Karpas-422 (cell line): ENCODE measurements at regions not wholly inside any gene's neighbourhood (a gene's known extent, or its start where the extent isn't known, plus 50 kb on each side); places are given as distances from the start of the nearest gene placed in this dataset.
"Not testable (repeated sequence)": the region's sequence is repeated elsewhere in the genome, so short reads cannot be mapped to it uniquely, and the experiment has no call there.

Source experiments
- DNase-seq: peaks from one replicate; pipeline ENCODE4 v3.0.0-alpha.2; 2015
- H2AFZ ChIP-seq: fragments of 200-600 bp; sonication (generic); 2 replicates; pipeline ENCODE4 v1.6.1; 2014; ENCODE audit warnings: antibody characterized with exemption, low read length, mixed read lengths
- H3K27ac ChIP-seq: fragments of 200-600 bp; sonication (generic); 2 replicates; pipeline ENCODE4 v1.5.1; 2014; ENCODE audit warnings: mild to moderate bottlenecking, low read length, moderate library complexity
- H3K27me3 ChIP-seq: fragments of 200-600 bp; sonication (generic); 2 replicates; pipeline ENCODE4 v1.6.1; 2014; ENCODE audit warnings: low read length, mixed read lengths
- H3K36me3 ChIP-seq: fragments of 200-600 bp; sonication (generic); 2 replicates; pipeline ENCODE4 v1.6.1; 2014; ENCODE audit warnings: low read length, mixed read lengths; ENCODE audit not compliant: insufficient read depth
- H3K4me1 ChIP-seq: fragments of 200-600 bp; sonication (generic); 2 replicates; pipeline ENCODE4 v1.6.1; 2014; ENCODE audit warnings: mild to moderate bottlenecking, low read length, mixed read lengths
- H3K4me2 ChIP-seq: fragments of 200-600 bp; sonication (generic); 2 replicates; pipeline ENCODE4 v1.6.1; 2014; ENCODE audit warnings: low read length, low read depth, mild to moderate bottlenecking; ENCODE audit not compliant: poor library complexity, severe bottlenecking
- H3K4me3 ChIP-seq: fragments of 200-600 bp; sonication (generic); 2 replicates; pipeline ENCODE4 v1.5.1; 2014; ENCODE audit warnings: mild to moderate bottlenecking, antibody characterized with exemption, low read length, mixed read lengths
- H3K79me2 ChIP-seq: fragments of 200-600 bp; sonication (generic); 2 replicates; pipeline ENCODE4 v1.6.1; 2014; ENCODE audit warnings: mild to moderate bottlenecking, low read length, mixed read lengths
- H3K9ac ChIP-seq: fragments of 200-600 bp; sonication (generic); 2 replicates; pipeline ENCODE4 v1.6.0; 2014; ENCODE audit warnings: low read length
- H3K9me2 ChIP-seq: fragments of 200-600 bp; sonication (generic), shearing (Covaris generic); replicated peaks from 2 replicates; pipeline ENCODE4 v1.6.0; 2014; ENCODE audit warnings: mild to moderate bottlenecking, low read length, moderate library complexity; ENCODE audit not compliant: insufficient read depth
- H3K9me3 ChIP-seq: fragments of 300-700, 200-600 bp; sonication (generic); 2 replicates; pipeline ENCODE4 v1.6.1; 2014; ENCODE audit warnings: low read length, mixed read lengths
- H4K20me1 ChIP-seq: fragments of 200-600 bp; sonication (generic); 2 replicates; pipeline ENCODE4 v1.6.1; 2014; ENCODE audit warnings: mild to moderate bottlenecking, antibody characterized with exemption, low read length, low read depth; ENCODE audit not compliant: insufficient read depth

- H3K27ac ChIP-seq, H3K36me3 ChIP-seq, H3K9ac ChIP-seq, H3K4me3 ChIP-seq, H2AFZ ChIP-seq, H4K20me1 ChIP-seq, H3K9me2 ChIP-seq, H3K4me2 ChIP-seq, H3K4me1 ChIP-seq, DNase-seq, H3K27me3 ChIP-seq, H3K79me2 ChIP-seq, H3K9me3 ChIP-seq: not testable (repeated sequence)
These were observed 106.5 kb downstream of the RTL3 start for GRCh38 chrX:78552628-78553027.

GRCh38 chrX:78548012-78548411 lies 111.1 kb downstream of the RTL3 start:
- Histone ChIP-seq H3K9ac (no peak overlapping the region), H3K9me2 (no peaks in the 10 kb centered on the region), H3K27ac (no peak overlapping the region), H3K4me3 (no peak overlapping the region), H3K27me3 (no peaks in the 10 kb centered on the region), H3K4me1 (no peaks in the 10 kb centered on the region), H4K20me1 (no peaks in the 10 kb centered on the region), H3K4me2 (no peak overlapping the region), H3K79me2 (no peaks in the 10 kb centered on the region), H2AFZ (no peak overlapping the region), H3K36me3 (no peaks in the 10 kb centered on the region), H3K9me3 (peaks cover 13% of the 10 kb centered on the region)
- no peak for DNase-seq

GRCh38 chrX:78545233-78545632 lies 113.9 kb downstream of the RTL3 start:
- Histone ChIP-seq H3K4me1 (no peaks in the 10 kb centered on the region), H3K4me2 (no peak overlapping the region), H3K27me3 (no peaks in the 10 kb centered on the region), H3K9me2 (no peaks in the 10 kb centered on the region), H3K27ac (no peak overlapping the region), H2AFZ (no peak overlapping the region), H3K9ac (no peak overlapping the region), H3K36me3 (no peaks in the 10 kb centered on the region), H4K20me1 (no peaks in the 10 kb centered on the region), H3K79me2 (no peaks in the 10 kb centered on the region), H3K9me3 (peaks cover 19% of the 10 kb centered on the region), H3K4me3 (no peak overlapping the region)
- DNase-seq, result no peak

- Histone ChIP-seq H3K27me3 (no peaks in the 10 kb centered on the region), H3K4me1 (no peaks in the 10 kb centered on the region), H4K20me1 (no peaks in the 10 kb centered on the region), H3K4me3 (no peak overlapping the region), H2AFZ (no peak overlapping the region), H3K79me2 (no peaks in the 10 kb centered on the region), H3K9me2 (no peaks in the 10 kb centered on the region), H3K4me2 (no peak overlapping the region), H3K9me3 (peaks cover 17% of the 10 kb centered on the region), H3K9ac (no peak overlapping the region), H3K36me3 (no peaks in the 10 kb centered on the region), H3K27ac (no peak overlapping the region)
- no peak for DNase-seq
These were observed 115.8 kb downstream of the RTL3 start for GRCh38 chrX:78543281-78543680.

GRCh38 chrX:78540171-78540570 lies 119.0 kb downstream of the RTL3 start:
- no peak overlapping the region for H3K27ac ChIP-seq
- H3K36me3 ChIP-seq, result no peaks in the 10 kb centered on the region
- H3K4me2 ChIP-seq, result no peak overlapping the region

GRCh38 chrX:78534221-78534620 lies 124.9 kb downstream of the RTL3 start:
- Histone ChIP-seq H3K27ac (no peak overlapping the region), H4K20me1 (no peaks in the 10 kb centered on the region), H3K9ac (no peak overlapping the region), H3K9me2 (no peaks in the 10 kb centered on the region), H3K4me3 (no peak overlapping the region), H2AFZ (no peak overlapping the region), H3K79me2 (no peaks in the 10 kb centered on the region), H3K4me1 (no peaks in the 10 kb centered on the region), H3K4me2 (no peak overlapping the region), H3K36me3 (no peaks in the 10 kb centered on the region), H3K27me3 (no peaks in the 10 kb centered on the region), H3K9me3 (no peaks in the 10 kb centered on the region; the same call in 1 of the 2 replicates)
- no peak for DNase-seq

More at GRCh38 chrX:78540171-78540570, 119.0 kb downstream of the RTL3 start:
- DNase-seq, result no peak
- no peak overlapping the region for H2AFZ ChIP-seq
- no peaks in the 10 kb centered on the region for H3K79me2 ChIP-seq
- no peaks in the 10 kb centered on the region for H4K20me1 ChIP-seq
- no peak overlapping the region for H3K4me3 ChIP-seq
- peaks cover 17% of the 10 kb centered on the region for H3K9me3 ChIP-seq
- H3K9ac ChIP-seq, result no peak overlapping the region
- no peaks in the 10 kb centered on the region for H3K27me3 ChIP-seq
- H3K9me2 ChIP-seq, result no peaks in the 10 kb centered on the region
- no peaks in the 10 kb centered on the region for H3K4me1 ChIP-seq

- Histone ChIP-seq H3K27ac (no peak overlapping the region), H3K4me3 (no peak overlapping the region)
- no peak for DNase-seq
These were observed 126.8 kb downstream of the RTL3 start for GRCh38 chrX:78532363-78532762.

GRCh38 chrX:78527818-78528217 lies 131.3 kb downstream of the RTL3 start:
- H3K9me3 ChIP-seq, result no peaks in the 10 kb centered on the region; the same call in 1 of the 2 replicates

More at GRCh38 chrX:78532363-78532762, 126.8 kb downstream of the RTL3 start:
- H3K9me3 ChIP-seq, result no peaks in the 10 kb centered on the region; the same call in 1 of the 2 replicates
- H3K9ac ChIP-seq, result no peak overlapping the region
- no peaks in the 10 kb centered on the region for H3K4me1 ChIP-seq
- no peaks in the 10 kb centered on the region for H4K20me1 ChIP-seq
- H2AFZ ChIP-seq, result no peak overlapping the region
- no peaks in the 10 kb centered on the region for H3K9me2 ChIP-seq
- no peaks in the 10 kb centered on the region for H3K79me2 ChIP-seq
- H3K4me2 ChIP-seq, result no peak overlapping the region
- no peaks in the 10 kb centered on the region for H3K27me3 ChIP-seq
- H3K36me3 ChIP-seq, result no peaks in the 10 kb centered on the region

GRCh38 chrX:78527263-78527662 lies 131.9 kb downstream of the RTL3 start:
- no peak overlapping the region for H2AFZ ChIP-seq
- no peaks in the 10 kb centered on the region for H3K4me1 ChIP-seq
- H3K36me3 ChIP-seq, result no peaks in the 10 kb centered on the region
- DNase-seq, result no peak
- no peaks in the 10 kb centered on the region for H3K79me2 ChIP-seq
- no peak overlapping the region for H3K4me2 ChIP-seq
- no peaks in the 10 kb centered on the region for H4K20me1 ChIP-seq
- no peaks in the 10 kb centered on the region; the same call in 1 of the 2 replicates for H3K9me3 ChIP-seq
- H3K4me3 ChIP-seq, result no peak overlapping the region
- H3K9ac ChIP-seq, result no peak overlapping the region
- no peaks in the 10 kb centered on the region for H3K27me3 ChIP-seq
- H3K9me2 ChIP-seq, result no peaks in the 10 kb centered on the region
- H3K27ac ChIP-seq, result no peak overlapping the region

More at GRCh38 chrX:78527818-78528217, 131.3 kb downstream of the RTL3 start:
- no peak for DNase-seq
- H2AFZ ChIP-seq, result no peak overlapping the region
- H4K20me1 ChIP-seq, result no peaks in the 10 kb centered on the region
- H3K27ac ChIP-seq, result no peak overlapping the region
- no peak overlapping the region for H3K4me3 ChIP-seq
- H3K4me1 ChIP-seq, result no peaks in the 10 kb centered on the region
- no peaks in the 10 kb centered on the region for H3K9me2 ChIP-seq
- H3K36me3 ChIP-seq, result no peaks in the 10 kb centered on the region
- H3K27me3 ChIP-seq, result no peaks in the 10 kb centered on the region
- H3K79me2 ChIP-seq, result no peaks in the 10 kb centered on the region
- H3K9ac ChIP-seq, result no peak overlapping the region
- H3K4me2 ChIP-seq, result no peak overlapping the region
